SKM-1 treated with dmso at 0.1 percent for 144 hours (cell line): ENCODE measurements at regions not wholly inside any gene's neighbourhood (a gene's known extent, or its start where the extent isn't known, plus 50 kb on each side); places are given as distances from the start of the nearest gene placed in this dataset.

Source experiments
- DNase-seq: peaks from one replicate; lab custom pipeline; 2025; ENCODE audit not compliant: unreplicated experiment; lab: John Stamatoyannopoulos, UW

GRCh38 chr18:46293742-46294181 is 189.6 kb downstream of the HAUS1 start:
- DNase-seq = no peak

- no peak for DNase-seq
Observed at GRCh38 chr18:46294318-46294717, 190.1 kb downstream of the HAUS1 start.

- DNase-seq = no peak
Observed at GRCh38 chr18:46294751-46295150, 190.6 kb downstream of the HAUS1 start.

GRCh38 chr18:46295416-46295815 is 191.2 kb downstream of the HAUS1 start:
- DNase-seq = no peak

- no peak for DNase-seq
Observed at GRCh38 chr18:46296656-46297055, 192.5 kb downstream of the HAUS1 start.

GRCh38 chr18:46297124-46297523 is 192.9 kb downstream of the HAUS1 start:
- no peak for DNase-seq

GRCh38 chr18:46297621-46298020 is 193.4 kb downstream of the HAUS1 start:
- no peak for DNase-seq

- DNase-seq = no peak
Observed at GRCh38 chr18:46298511-46298910, 194.3 kb downstream of the HAUS1 start.

GRCh38 chr18:46299465-46300008 is 195.4 kb downstream of the HAUS1 start:
- no peak for DNase-seq

GRCh38 chr18:46301081-46301480 is 196.9 kb downstream of the HAUS1 start:
- DNase-seq = no peak

- DNase-seq = no peak
Observed at GRCh38 chr18:46301571-46301970, 197.4 kb downstream of the HAUS1 start.

- DNase-seq = no peak
Observed at GRCh38 chr18:46302528-46303485, 198.6 kb downstream of the HAUS1 start.

- DNase-seq = no peak
Observed at GRCh38 chr18:46310258-46310657, 206.1 kb downstream of the HAUS1 start.

- DNase-seq = no peak
Observed at GRCh38 chr18:46310675-46311345, 206.6 kb downstream of the HAUS1 start.

GRCh38 chr18:46311491-46311890 is 207.3 kb downstream of the HAUS1 start:
- no peak for DNase-seq

GRCh38 chr18:46312221-46312620 is 208.0 kb downstream of the HAUS1 start:
- no peak for DNase-seq

- no peak for DNase-seq
Observed at GRCh38 chr18:46313521-46313920, 209.3 kb downstream of the HAUS1 start.

GRCh38 chr18:46314011-46314410 is 209.8 kb downstream of the HAUS1 start:
- no peak for DNase-seq

- DNase-seq = no peak
Observed at GRCh38 chr18:46315161-46315560, 211.0 kb downstream of the HAUS1 start.

- DNase-seq = no peak
Observed at GRCh38 chr18:46318356-46318755, 214.2 kb downstream of the HAUS1 start.

GRCh38 chr18:46319783-46320182 is 215.6 kb downstream of the HAUS1 start:
- no peak for DNase-seq

GRCh38 chr18:46320297-46320696 is 216.1 kb downstream of the HAUS1 start:
- no peak for DNase-seq
